HG03342 (cell line): ENCODE measurements at regions not wholly inside any gene's neighbourhood (a gene's known extent, or its start where the extent isn't known, plus 50 kb on each side); places are given as distances from the start of the nearest gene placed in this dataset.
"Not testable (repeated sequence)": the region's sequence is repeated elsewhere in the genome, so short reads cannot be mapped to it uniquely, and the experiment has no call there.

Experiments
- ATAC-seq: cut with Tn5 transposase; IDR thresholded peaks from one replicate; pipeline ENCODE4 v1.9.1; 2021; ENCODE audit warnings: mild to moderate bottlenecking, moderate library complexity; ENCODE audit not compliant: unreplicated experiment

DNA sequence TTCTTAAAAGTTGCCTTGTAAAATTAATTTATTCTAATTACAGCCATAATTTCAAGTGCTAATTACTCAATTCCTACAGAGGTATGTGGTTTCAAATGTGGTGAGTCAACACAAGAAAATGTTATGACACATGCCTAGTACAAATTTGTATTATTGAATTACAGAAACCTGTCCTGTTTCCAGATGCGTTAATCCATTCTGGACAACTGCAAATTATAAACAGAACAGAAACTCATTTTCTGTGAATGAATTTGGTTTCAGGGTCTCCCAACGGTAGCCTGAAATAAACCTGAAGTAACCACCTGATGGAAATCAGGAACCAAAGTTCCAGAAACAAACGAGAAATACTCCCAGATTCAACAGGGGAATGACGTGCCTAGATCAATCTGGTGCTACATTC lies 328.6 kb upstream of the F9 start:
- no peak for ATAC-seq

DNA sequence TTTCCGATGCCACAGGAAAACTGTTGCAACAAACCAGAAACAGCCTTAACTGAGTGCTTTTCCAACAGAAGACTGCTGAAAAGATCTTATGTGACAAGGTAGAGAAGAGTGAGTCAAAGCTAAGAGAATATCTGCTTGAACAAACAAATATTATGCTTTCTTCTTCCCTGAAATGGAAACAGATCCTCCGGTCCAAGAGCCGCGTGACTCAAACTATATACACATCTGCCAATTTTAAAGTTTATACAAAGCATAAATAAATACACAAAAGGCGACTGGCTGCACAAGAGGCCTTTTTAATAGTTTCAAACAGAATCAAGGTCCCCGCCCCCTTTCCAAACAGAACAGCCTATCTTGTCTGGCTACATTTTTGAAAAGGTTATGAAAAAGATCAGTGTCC lies 329.7 kb upstream of the F9 start:
- no peak for ATAC-seq

DNA sequence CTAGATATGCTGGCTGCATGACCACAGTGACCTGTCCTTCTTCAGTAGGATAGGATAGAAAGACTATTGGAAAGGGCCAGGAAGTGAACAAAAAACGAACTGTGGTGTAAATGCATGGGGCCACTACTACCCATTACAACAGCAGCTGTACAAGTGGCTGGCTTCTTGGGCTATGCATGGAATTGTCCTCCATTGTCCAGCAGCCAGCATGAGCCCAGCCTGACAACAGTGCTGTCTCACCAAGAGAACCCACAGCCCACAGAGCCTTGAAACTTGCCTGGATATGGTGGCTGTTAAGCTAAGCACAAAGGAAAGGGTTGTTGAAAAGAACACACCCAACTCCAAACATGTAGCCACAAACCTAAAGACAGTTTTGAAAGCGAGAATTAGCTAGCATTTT lies 330.2 kb upstream of the F9 start:
- no peak for ATAC-seq

DNA sequence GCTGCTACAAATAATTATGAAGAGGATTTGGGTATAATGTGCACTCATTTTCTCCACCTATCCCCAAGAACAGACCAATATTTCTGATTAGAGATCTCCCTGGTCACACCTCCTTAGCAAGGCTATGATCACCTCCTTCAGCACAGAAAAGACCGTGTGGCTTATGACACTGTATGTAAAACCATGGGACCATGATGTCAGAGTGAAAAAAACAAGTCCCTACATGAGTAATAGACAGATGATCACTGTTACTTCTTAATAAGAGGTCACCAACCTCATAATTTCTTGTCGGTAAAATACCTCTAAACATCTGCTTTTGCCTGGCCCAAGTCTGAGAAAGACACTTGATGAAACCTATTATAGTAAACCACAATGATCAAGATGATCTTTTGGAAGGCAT lies 330.6 kb upstream of the F9 start:
- no peak for ATAC-seq

DNA sequence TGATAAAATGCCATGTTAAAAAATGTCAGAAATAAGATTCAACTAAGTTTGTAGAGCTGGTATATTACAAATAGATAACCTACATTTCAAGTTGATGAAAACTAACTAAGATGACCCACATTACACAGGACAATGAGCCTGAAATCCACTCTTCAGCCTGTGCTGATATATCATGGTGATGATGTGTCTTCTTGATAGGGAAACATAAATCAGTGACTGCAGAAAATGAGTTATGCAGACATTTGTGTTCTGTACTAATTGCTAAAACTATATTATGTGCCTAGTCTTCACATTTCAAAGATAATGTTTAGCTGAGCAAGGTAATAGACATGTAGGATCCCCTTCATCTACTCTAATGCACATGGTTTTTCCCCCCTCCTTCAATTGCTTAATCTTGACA lies 331.6 kb upstream of the F9 start:
- no peak for ATAC-seq

DNA sequence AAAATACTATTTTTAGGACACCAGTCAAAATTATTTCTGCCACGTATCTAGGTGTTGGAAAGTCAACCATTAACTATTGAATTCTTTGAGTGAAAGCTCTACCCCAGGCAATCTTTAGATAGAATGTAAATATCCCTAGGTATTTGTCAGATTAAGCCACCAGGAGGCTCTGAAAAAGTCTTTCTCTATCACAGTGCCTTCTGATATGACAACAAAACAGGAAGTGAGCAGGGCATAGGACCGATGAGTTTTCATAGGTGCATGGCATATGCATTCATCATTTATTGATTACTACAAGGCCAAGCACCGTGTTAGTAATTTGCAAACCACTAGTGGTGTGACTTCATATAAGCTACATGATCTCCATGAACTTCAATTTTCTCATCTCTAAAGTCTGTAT lies 333.6 kb upstream of the F9 start:
- ATAC-seq: no peak

DNA sequence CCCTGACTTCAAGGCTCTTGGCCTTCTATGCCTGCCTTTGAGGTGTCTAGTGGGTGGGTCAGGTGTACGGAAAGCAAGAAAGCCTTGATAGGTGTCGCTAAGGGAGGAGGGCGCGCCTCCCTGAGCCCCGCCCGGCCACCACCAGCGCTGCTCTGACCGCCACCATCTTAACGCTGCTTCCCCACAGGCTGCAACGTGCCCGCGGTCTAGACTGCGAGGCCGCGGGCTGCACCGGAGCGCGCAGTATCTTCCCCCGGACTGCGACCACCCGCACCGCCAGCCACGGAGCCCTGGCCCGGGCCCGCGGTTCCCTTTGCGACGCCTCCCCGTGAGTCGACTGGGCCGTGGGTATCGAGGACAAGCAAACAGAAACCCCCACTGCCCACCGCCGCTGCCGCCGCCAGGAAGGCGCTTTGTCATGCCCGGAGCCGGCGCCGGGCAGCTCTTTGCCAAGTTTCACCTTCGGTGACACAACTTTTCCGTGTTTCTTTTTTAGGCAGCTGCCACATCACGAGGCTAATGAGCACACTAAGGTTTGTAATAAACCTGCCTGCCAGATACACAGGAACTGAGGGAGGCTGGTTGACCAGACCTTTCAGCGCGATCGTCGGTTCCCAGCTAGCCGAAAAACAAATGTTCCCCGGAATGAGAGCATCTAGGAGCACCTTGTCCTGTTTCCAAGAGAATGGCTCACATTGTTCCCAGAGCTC lies 335.8 kb upstream of the F9 start:
- ATAC-seq: no peak

DNA sequence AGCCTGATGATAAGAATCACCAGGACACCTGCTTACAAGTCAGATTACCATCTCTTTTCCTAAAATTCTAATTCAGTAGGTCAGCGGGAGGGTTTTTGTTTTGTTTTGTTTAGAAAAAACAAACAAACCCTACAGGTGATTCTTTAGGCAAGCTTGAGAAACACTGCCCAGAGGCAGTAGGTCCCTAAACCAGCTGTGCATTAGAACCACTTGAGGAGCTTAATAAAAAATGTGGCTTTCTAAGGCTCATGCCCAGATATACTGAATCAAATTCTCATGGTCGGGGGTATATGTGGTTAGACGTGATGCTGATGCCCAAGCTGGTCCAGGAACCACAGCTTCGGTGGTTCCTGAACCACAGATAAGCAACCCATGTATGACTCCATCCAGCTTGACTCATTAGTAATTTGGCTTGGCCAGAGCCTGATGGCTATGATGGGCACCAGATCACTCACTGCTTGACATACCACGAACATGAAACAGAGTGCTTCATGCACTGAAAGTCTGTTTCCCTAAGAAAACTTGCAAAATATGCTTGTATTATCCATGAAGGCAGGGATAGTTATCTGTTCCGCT lies 338.1 kb upstream of the F9 start:
- no peak for ATAC-seq

DNA sequence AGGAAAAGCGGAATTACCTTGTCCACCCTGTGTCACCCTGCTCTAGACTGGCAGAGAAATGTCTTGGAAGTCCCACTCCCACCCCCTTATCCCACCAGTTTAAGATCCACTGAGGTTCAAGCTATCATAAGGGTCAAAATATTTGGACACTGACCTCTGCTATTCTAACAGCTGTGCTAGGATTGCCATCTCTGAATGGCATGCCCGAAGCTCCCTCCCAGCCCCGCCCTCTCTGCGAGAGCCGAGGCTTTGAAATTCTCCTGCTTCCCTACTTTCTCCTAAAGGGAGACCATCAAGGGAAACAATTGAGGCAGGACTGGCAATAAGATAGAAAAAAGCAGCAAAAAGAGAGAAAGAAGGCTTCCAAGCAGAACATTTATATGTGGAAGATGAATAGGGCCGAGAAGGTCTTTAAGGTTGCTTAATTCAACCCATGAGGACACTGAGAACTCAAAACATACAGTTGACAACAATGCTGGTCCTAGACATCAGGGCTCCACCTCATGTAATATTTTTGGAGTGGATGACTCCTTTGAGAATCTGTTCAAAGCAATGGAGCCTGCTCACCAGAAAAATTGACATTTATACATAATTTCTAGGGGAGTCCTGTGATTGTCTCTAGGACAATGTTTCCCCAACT lies 338.7 kb upstream of the F9 start:
- no peak for ATAC-seq

DNA sequence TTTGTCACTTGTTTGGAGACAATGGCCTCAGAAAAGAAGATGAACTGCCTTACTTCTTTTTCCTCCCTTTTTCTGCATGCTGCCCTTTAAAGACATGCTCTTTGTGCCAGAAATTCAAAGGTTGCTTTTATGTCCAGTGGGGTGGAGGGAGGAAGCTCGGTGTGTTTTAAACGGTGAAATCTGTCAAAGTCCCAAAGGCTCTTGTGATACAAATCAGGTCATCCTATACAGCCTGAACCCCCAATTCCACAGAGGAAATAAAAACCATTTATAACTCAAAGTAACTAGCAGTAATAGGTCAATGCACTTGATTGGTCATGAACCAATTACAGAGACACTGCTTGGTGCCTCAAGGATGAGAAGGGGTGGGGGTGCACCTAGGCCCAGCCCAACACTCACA lies 339.3 kb upstream of the F9 start:
- ATAC-seq: no peak

DNA sequence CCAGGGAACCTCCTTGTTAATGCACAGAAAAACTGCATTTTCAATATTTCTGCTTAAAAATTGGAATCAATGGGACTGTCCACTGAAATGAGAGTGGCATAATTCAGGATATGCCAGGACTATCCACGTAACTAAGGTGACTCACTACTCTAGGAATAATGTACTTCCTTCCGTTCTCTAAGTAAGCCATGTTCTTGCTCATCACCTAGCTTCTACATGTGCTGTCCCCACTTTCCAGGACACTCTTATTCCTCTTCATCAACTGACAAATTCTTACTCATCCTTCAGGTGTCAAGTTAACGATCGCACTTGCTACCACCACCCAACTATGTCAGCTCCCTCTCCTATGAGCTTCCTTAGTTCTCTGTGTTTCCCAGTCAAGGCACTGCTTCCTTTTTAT lies 342.8 kb upstream of the F9 start:
- no peak for ATAC-seq

DNA sequence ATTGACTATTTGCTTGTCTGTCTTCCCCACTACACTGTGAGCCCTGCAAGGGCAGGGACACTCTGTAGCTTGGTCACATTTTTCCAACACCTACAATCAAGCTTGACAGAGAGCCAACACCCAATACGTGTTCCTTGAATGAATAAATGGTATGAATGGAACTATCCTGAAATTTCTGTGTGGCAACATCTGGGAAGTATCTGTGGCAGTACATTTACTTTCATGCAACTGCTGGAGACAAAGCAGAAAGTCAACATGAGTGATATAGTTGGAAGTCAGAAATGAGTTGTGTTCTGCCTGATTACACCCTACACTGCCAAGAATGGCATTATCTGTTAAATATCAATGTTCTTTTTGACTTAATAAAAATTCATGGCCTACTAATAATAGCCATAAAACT lies 343.5 kb upstream of the F9 start:
- ATAC-seq: no peak

DNA sequence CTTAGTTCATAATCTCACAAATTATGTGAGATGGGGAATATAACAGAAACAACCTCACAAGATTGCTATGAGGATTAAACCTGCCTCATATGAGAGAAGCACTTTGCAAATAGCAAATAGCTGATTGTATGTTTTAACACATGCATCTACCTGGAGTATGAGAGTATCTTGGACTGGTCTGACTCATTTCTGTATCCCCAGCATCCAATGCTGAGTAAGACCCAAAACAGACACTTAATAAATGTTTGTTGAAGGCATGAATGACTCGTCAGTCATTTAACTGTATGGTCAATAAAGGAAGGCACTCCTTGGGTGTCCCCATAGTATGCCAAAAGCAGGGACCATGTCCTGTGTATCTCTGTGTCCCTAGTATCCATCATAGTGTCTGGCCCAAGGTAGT lies 350.9 kb upstream of the F9 start:
- peak; percentile 77 for ATAC-seq

DNA sequence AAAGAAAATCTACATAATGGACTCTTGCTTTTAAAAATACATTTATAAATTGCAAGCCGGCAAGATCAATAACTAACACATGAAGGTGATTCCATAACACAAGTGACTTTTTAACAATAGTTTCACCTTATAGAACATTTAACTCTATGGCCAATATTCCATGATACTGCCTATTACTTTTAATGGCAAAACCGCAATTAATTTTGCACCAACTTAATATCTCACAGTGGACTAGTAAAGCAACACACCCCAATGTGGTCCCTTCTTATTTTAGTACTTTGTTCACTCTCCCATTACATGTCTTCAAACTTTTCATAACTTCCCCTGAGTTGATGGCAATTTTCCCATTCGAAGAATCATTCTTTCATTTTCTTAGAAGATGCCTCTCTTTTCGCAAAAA lies 351.6 kb upstream of the F9 start:
- no peak for ATAC-seq

DNA sequence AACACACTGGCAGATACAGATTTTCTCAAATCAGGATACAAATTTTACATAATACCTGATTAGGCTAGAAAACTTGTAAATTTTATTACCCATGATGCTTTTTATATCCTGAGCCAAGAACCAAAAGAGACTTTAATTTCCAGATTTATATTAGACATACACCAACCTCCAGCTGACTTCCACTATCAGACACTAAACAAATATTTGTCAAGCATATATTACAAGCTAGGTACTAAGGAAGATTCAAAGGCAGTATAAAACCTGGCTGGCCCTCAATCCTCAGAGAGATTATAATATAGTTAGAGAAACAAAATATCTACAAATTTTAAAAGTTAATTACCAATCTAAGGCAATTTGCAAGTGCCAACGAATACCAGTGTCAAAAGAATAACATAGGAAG lies 357.8 kb upstream of the F9 start:
- no peak for ATAC-seq

DNA sequence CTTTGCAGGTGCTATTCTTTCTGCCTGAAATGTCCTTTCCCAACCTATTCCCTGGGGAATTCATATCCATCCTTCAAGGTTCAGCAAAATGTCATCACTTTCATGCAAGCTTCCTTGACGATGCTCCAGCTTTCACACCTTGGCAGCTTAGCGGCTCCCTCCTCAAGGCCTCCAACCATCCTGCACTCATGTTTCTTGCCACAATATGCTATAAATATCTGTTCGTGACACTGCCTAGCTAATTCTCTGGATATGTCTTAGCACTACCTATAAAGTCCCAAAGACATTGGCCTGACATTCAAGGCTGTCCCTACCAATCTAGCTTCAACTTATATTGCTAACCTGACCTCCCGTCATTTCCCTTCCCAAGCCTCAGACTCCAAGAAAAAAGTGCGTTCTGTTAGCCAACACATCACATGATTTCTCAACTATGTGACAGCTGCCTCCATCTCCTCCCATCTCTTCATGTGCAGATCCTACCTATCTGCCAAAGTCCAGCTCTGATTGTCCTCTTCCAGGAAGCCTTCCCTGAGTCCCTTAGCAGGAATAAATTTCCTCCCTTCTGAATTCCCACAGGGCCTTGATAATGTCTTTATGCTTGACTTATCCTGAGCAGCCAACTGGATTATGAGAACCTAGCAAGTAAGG lies 359.9 kb upstream of the F9 start:
- ATAC-seq: no peak

DNA sequence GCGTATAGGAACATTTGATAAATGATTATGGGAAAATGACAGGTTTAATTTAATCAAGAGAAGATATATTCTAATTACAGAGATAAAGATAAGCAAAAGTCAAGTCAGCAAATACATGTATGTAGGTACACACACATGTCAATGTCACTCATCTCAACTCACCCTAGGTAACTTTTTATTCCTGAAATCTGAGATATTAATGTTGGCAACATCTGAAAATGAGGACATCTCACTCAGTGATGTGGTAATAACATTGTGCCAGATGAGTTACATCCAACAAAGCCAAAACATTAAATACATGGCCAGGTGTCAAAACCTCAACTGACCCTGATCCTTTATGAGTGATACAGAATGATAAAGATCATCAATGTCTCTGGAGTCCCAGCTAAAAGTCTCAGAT lies 363.3 kb upstream of the F9 start:
- ATAC-seq: no peak

DNA sequence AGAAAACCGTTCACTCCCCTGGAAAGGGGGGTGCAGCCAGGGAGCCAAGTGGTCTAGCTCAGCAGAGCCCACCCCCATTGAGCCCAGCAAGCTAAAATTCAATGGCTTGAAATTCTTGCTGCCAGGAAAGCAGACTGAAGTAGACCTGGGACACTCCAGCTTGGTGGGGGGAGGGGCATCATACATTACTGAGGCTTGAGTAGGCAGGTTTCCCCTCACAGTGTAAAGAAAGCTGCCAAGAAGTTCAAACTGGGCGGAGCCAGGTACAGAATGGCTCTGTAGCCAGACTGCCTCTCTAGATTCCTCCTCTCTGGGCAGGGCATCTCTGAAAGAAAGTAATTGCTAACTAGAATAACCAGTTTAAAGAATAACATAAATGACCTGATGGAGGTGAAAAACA lies 372.3 kb upstream of the F9 start:
- no peak for ATAC-seq

DNA sequence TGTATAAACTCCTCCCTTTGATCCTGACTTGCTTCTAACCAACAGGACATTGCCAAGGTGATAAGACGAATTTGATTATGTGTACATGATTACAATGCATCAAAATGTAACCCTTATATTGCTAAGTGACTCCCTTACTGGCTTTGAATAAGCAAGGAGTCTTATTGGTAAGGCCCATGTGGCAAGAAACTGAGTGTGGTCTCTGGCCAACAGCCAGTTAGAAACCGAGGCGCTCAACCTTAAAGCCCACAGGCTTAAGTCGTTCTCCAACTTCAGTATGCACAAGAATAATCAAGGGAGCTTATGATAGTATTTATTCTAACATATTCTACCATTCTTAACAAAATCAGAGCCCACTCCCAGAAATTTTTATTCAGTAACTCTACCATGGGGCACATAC lies 374.2 kb upstream of the F9 start:
- ATAC-seq: no peak

DNA sequence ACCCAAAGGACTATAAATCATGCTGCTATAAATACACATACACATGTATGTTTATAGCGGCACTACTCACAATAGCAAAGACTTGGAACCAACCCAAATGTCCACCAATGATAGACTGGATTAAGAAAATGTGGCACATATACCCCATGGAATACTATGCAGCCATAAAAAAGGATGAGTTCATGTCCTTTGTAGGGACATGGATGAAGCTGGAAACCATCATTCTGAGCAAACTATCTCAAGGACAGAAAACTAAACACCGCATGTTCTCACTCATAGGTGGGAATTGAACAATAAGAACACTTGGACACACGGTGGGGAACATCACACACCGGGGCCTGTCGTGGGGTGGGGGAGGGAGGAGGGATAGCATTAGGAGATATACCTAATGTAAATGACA lies 383.9 kb upstream of the F9 start:
- ATAC-seq: not testable (repeated sequence)

DNA sequence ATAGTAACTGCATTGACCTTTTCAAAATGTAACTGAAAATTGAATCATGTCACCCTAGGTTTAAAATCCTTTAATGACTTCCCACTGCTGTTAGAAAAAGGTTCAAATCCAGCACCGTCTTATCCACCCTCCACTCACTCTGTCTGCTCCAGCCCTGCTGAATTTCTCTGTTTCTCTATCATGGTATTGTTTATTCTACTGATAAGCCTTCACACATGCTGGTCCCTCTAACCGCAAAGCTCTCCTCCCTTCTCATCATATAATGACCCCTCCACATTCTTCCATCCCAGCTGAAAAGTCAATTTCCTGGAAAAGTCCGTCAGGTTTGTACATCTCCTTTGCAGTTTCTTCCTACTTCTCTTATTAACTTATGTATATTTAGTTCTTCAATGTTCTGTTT lies 389.2 kb upstream of the F9 start:
- no peak for ATAC-seq

DNA sequence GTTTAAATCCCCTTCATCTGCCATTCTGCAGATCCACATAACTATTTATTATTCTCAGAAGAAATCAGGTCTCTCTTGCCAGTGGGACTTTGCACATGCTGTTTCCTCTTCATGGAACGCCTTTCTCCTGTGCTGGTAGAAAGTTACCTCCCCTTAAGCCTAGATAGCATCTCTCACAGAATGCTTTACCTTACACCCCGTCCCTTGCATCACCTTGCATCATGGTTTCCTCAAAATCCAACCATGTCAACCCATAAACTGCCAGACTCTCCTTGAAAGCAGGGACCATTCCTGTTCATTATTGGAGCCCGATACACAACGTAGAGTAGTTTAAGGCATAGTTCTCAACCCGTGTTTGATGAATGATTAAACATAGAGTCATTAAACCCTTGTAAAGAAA lies 396.2 kb upstream of the F9 start:
- ATAC-seq: no peak
